HS-27A (cell line): ENCODE measurements at regions not wholly inside any gene's neighbourhood (a gene's known extent, or its start where the extent isn't known, plus 50 kb on each side); places are given as distances from the start of the nearest gene placed in this dataset.

Source experiments
- DNase-seq: peaks from one replicate; pipeline ENCODE4 v3.0.0-alpha.2; 2012; ENCODE audit warnings: low read depth, missing footprints

DNA sequence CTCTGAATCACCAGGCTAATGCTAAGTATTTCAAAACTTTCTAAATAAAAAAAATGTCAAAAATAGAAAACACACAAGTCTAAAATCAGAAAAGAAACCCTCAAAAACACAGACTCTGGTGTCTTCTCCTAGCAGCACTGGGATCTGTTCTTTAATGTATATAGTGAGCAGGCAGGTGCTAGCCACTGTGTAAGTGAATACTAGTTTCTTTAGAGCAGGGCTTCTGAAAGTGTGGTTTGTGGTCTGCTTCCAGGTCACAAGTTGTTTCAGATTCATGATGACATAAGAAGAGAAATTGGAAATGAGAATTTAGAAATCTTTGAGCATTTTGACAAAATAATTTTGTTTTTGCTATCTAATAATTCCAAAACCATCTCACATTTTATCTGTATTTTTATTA, 763.1 kb downstream of the USP25 start:
- DNase-seq: no peak

DNA sequence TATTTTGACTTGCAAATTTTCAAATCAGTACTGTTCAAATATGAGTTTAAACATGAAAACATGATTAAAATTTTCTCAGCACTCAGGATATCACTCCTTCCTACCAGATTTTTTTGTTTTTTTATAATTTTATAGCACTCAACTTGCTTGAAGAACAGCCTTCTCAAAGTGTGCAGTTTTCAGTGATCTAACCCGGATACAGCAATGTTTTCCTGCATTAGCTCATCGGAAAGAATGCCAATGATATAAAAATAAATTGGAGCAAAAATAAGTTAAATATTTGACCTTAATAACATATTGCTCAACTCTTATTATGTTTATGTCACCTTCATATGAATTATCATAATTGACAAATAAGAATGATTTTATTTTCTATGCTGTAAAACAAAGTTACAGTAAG, 766.8 kb downstream of the USP25 start:
- no peak for DNase-seq

DNA sequence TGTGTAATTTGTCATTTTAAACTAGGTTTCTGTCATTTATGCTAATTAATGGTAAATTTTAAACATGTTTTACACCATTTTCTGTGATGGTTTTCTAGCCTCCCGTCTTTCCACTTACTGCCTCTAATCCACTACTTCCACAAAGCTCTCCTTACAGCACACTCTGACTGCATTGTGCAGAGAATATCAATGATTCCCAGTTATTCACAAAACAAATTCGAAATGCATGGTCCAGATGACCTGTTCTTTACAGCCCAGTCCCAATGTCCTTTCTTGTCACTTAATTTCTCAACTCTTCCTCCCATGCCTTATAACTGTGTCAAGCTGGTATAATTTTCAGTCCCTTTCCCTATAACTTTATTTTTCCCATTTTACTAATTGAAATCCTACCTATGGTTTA, 770.5 kb downstream of the USP25 start:
- no peak for DNase-seq

DNA sequence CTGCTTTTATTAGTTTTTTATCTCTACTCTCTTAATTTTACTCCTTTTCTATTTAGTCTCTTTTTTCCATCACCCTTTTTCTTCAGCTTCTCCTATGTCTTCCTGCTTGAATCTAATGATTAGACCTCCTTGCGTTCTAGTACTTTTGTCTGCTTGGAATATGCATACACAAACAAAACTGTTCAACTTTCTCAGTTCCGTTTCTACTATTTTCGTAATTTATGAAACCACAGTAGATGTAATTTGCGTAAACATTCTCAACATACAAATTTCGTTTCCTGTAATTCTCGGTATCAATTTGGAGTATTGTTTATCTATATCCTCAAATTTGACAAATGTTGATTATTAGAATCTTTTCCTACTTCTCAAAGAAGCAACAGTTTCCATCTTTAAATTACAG, 772.5 kb downstream of the USP25 start:
- DNase-seq: no peak

DNA sequence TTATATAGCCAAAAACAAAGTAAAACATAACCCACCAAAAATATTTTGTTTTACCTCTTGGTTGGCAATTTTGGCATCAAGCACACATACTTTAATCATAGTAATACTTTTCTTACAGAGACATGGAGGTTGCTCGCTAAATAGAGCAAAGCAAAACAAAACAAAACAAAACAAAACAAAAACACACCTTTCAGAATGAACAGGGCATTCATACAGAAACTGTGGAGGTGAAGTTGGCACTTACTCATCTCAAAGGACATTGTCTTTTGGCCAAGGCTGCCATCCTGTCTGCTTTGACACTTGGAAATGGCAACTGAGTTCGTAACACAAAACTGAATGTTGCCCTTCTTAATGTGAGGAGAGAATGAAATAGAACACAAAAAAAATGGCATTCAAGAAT, 773.1 kb downstream of the USP25 start:
- DNase-seq: no peak

DNA sequence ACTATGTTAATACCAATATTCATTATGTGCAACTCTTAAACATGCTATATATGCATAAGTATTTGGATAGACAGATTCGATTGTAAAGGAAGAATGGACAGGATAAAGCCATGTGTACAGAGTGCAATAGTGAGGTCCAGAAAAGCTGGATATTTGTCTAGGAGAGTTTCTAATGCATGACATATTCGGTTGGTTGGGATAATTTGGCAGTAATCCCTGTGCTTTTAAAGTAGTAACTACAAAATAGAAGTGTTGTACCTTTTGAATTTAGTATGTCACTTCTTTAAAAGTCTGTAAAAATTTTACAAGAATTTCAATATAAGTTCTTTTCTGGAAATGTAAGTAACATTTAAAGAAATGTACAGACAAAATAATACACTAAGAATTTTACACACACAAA, 774.5 kb downstream of the USP25 start:
- DNase-seq: no peak

DNA sequence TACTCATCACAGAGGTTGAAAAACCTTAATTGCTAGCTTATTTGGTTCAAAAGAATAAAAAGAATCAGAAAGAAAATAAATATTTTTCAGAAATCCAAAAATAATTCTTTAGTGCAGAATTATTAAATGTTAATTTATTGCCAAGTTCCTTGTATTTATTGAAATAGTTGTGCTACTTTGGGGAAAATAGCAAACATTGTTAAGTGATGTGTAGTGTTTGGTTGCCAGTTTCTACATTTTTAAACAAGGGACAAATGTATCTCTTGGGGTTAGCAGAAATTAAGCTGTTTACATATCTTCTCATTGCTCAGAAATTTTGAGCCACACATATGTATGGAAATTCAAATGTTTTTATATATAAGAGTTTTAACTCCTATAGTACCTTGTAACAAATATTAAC, 775.0 kb downstream of the USP25 start:
- DNase-seq: no peak

DNA sequence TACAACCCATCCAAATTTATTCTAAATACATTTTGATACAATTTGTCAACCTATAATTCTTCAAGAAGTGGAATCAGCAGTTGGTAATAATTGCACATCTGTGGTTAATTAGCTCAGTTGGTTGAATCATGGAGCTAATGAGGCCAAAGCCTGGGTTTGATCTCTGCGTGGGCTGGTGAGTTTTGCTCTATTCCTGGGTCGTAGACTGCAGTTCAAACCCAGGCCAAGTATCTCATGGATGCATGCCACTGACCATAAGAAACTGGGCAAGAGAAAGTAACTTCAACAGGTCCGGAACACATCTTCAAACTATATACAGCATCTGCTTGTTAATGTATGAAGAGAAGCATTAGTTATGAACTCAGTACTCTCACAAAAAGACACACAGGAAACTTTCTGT, 779.7 kb downstream of the USP25 start:
- DNase-seq: no peak

DNA sequence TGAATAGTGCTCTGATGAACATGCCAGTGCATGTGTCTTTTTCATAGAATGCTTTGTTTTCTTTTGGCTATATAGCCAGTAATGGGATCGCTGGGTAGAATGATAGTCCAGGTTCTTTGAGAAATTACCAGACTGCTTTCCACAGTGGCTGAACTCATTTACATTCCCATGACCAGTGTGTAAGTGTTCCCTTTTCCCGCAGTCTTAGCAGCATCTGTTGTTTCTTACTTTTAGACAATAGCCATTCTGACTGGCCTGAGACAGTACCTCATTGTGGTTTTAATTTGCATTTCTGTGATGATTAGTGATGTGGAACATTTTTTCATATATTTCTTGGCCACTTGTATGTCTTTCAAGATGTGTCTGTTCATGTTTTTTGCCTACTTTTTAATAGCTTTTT, 784.5 kb downstream of the USP25 start:
- DNase-seq: no peak

DNA sequence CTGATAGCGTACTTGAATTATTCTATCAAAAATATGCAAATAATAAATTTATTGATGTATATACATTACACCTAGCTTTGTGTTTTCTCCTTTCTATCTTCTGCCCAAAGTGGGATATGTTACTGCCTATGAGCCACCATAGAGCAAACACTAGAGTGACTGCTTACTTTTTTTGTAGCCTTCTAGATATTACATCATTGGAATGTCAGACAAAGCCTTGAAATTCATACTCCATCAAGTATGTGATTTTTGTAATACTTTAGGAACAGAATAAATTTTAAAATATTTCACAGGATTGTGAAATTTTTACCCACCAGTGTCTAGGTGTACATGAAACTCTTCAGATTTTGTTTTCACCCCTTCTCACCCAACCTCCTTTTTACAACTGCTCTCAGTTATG, 787.6 kb downstream of the USP25 start:
- DNase-seq: no peak

DNA sequence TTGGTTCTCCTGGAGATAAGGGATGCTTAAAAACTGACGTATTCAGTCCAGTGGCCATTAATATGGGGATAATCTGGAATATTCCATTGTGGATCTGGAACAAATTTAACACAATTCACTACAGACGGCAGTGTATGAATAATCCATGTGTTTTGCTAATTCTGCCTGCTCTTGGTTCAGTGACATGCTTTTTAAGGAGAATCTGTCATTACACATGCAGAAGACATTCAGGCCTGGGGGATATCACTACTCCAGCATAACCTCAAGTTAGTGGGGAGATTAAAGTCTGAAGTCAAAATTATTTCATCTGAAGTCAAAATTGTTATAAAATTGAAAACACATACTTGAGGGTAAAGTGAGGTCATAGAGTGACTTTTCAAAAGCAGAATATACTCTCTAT, 789.3 kb downstream of the USP25 start:
- no peak for DNase-seq

DNA sequence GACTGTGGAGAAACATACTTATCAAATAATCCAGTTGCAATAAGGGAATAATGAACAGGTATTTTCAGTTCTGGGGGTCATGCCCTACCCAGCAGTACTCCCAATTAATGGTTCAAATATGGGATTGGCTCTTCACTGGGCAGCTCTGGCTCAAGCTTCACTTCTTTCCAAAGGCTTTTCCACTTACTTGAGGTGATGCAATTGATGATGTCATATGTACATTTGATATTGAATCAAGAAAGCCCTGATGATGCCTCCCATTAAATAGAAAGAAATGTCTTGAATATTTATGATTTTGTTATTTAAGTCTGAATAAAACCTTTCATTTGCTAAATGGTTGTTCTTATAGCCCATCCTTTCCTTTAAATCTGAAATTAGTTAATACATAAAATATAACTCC, 789.9 kb downstream of the USP25 start:
- no peak for DNase-seq

DNA sequence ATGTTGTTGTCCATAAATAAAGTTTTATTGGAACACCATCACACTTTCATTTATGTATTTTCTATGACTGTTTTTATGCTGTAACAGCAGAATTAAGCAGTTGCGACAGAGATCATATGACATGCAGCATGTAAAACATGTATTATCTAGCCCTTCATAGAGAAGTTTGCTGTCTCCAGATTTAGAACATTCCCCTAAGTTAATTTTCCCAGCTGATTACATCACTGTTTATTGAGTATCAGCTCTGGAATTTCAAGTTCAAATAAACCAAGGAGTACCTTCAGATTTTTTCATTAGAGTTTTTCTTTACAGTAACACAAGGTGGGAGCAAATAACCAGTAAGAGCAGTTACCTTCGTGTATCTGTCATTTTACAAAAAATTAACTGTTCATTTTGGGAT, 792.8 kb downstream of the USP25 start:
- no peak for DNase-seq

DNA sequence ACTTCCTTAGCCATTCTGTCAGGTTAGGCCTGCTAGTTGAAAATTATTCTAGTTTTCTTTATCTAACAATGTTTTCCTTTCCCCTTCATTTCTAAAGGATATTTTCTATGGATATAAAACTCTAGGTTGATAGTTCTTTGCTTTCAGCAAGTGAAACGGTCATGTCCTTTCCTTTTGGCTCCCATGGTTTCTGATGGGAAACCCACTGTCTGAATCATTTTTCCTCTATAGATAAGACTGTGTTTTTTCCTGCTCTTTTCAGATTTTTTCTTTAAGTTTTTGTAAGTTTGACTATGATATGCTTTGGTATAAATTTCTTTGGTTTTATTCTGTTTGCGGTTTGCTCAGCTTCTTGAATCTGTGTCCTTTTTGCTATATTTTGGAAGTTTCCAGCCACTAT, 800.9 kb downstream of the USP25 start:
- no peak for DNase-seq

DNA sequence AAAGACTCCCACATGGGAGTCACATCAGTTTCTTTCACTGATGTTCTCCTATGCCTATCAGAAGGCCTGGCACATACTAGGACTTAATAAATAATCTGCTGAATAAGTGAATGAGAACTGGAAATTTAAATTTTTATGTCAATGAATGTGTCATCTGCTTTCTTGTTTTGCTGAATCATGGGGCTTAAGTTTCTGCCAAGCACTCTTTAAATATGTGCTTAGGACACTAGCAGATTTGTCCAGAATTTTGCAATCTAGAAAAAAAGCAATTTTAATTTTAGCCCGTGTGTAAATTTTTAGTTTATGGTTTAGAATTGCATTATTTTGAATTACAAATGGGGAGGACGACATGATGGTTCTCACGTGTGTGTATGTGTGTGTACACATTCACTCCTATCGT, 803.1 kb downstream of the USP25 start:
- DNase-seq: no peak

DNA sequence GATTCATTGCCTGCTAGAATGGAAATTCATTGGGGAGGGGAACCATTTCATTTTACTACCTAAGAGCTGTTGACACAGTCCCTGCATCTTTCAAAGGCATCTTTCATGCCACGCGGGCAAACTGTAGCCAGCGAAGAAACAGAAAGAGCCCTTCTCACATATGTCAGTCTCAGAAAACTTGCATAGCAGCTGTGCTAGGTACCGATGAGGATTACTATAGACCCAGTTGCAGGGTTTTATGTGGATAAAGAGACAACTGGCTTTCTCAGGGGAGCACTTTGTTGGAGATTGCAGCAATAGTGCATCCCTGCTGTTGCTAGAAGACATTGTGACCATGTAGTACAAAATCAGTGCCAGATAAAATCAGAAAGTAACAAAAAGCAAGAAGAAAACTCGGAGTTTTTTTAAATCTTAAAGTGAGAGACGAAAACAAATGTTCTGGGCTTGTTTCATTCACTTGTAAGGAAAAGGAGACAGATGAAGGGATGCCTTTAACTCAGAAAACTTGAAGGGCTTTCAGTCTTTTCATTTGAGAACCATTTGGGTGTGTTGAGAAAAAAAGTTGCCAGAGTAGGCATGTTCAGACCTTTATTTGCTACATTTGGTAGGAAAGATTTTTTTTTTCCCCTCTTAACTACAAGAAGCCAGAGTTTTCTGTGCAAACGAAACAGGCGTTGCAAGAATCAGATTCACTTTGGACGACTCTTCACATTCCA, 804.1 kb downstream of the USP25 start:
- DNase-seq: no peak

DNA sequence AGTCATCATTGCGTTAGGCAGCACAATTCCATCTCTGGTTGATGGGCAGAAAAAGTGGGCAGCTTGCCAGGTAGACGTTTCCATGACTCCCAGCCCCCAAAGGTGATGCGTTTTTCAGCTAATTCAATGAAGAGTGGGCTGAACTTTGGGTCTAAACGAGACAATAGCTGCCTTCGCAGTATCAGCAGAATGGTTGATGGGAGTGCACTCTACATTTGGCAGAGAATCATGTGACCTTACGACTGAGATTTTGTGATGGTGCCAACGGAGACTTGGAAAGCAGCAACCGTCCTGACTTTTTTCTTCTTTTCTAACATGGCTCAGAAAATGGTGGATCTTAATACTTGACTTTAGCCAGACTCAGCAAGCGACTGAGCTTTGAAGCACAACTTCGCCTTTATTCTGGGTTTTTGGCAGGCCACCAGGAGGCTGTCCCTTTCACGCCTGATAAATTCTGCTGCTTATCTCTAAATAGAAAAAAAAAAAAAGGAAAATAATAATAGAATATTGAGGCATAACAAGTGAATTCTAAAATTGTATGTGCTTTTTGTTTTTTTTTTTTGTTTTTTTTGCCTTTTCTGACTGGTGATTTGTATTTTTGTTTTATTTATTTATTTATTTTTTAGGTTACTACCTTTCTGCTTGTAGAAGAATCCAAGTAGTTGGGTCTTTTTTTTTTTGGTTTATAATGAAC, 804.8 kb downstream of the USP25 start:
- no peak for DNase-seq

DNA sequence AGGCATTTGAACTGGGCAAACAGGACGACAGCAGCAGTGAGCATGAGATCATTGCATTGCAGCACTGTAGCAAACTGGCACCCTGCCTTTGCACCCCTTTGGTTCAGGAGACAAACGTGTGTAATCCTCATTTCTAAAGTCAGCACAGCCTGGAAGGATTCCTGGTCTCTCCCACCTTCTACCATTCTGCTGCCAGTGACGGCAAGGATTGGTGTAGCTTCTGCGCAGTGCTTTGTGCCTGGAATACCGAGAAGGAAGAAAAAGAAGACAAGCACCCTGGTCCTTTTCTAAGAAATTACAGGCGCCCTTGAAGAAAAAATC, 805.3 kb downstream of the USP25 start:
- no peak for DNase-seq

DNA sequence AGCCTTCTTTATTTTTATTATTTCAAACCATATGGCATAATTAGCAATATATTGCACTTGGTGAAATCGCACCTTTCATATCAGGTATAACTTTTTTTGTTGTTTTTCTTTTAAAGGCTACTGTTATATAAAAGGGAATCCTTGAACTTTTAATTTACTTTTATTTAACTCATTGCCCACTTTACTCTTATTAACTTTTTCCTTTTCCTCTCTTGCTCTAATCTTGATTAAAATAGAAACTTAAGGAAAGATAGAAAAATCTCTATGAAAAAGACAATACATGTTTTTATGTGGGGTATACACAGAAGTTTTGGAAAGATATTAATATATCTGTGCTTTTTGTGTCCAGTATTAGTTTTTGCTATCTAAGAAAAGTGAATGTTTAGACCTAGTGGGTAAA, 805.8 kb downstream of the USP25 start:
- DNase-seq: no peak

DNA sequence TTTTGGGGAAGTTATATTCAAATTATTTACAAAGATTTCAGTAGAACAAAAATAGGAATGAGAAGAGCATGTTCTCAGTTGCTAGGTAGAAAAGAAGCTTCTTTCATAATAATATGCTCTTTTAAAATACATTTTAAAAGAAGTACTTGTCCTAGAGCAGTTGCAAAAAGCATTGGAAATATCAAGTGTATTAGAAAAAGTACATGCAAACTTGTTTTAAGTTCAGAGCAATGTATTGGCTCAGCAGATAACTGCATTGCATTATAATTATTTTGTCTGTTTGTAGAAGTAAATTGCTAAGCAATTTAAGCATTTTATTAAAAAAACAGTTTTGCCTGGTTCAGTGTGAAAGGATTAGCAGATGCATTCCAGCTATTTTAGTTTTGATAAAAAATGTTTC, 806.4 kb downstream of the USP25 start:
- no peak for DNase-seq

DNA sequence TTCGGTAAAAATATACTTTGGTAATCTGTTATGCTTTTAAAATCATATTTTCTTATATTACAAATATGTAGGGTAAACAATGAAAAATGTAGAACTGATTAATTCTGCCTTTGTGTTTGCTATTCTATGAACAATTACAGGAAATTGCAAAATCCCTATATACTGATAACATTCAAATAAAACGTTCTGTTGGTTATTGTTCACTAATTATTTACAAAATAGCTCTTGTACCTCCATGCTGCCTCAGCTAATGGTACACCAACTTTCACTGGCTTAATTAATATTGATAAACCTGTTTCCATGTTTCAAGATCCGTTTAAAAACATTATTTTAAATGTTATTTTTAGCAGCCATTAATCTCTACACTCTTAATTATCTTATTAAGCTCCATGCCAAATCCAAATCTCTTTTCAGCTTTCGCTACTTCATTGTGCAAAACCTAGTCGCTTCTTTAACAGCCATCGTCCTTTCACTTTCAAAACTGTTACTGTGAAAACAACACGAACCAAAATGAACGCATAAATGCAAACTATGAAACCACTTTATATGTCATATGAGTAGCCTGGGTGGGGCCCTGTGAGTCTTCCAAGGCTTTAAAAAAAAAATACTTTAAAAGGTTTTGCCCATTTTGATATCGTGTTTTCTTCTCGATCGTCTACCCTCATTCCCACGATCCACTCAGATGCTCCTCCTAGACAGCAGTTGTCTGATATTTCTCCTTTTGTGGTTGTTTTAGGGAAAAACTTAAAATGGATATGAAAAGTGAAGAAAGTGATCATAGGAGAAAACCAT, 807.1 kb downstream of the USP25 start:
- DNase-seq: no peak

DNA sequence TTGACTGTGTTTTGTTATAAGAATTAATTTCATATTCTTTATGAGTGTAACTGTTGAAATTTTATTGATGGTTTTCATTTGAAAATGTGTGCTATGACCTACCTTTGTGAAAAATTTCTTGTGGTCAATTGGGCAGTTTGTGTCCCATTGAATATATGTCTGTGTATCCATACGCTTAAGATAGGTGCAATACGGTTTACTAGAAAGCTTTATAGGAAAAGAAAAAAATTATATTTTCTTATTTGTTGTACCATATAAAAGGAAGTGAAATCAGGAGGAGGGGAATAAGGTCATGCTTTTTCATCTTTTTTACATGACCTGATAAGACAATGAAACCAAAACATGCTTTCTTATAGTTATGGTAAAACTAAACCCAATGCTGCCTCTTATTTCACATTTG, 807.7 kb downstream of the USP25 start:
- DNase-seq: no peak

DNA sequence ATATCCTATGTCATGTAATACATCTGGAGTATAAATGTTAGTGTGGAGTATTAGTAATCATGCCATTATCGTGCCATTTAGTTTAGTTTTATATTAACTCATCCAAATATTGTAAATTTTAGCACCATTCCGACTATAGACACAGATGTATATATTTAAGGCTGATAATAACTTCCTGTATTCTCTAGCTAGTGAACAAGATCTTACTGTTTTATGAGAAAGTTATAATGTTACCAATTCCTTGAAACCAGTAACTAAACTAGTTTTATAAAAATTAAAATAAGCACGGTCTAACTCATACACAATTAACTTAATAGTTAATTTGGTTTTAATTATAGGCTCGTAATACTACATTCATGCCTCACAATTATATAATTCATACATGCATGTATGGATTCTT, 808.6 kb downstream of the USP25 start:
- no peak for DNase-seq
